Liver (tissue), 3 donors: ENCODE measurements at regions not wholly inside any gene's neighbourhood (a gene's known extent, or its start where the extent isn't known, plus 50 kb on each side); places are given as distances from the start of the nearest gene placed in this dataset.

Experiments
- CTCF ChIP-seq: fragments of 150-350 bp; IDR thresholded peaks from 2 replicates; pipeline ENCODE4 v1.5.1; 2017; ENCODE audit warnings: improper control_type of control experiment, low read depth, low read length; ENCODE audit not compliant: missing input control
- HNF4G ChIP-seq: IDR thresholded peaks from 2 replicates; pipeline ENCODE4 v1.6.1; 2016; ENCODE audit warnings: antibody characterized with exemption
- RAD21 ChIP-seq, 2 donors: IDR thresholded peaks; 2 replicates each; pipeline ENCODE4 v1.6.1; 2016; ENCODE audit warnings: antibody characterized with exemption in 2 of 2, mild to moderate bottlenecking in 2 of 2
- TAF1 ChIP-seq: conservative IDR thresholded peaks from 2 replicates; pipeline ENCODE4 v1.6.1; 2016; ENCODE audit warnings: antibody characterized with exemption, mild to moderate bottlenecking
- TF ChIP-seq, protein P1 (sequence below): IDR thresholded peaks from 2 replicates; pipeline ENCODE4 v1.6.1; 2016; ENCODE audit warnings: antibody characterized with exemption
- donor health status: healthy.
- donor health status: healthy.

DNA sequence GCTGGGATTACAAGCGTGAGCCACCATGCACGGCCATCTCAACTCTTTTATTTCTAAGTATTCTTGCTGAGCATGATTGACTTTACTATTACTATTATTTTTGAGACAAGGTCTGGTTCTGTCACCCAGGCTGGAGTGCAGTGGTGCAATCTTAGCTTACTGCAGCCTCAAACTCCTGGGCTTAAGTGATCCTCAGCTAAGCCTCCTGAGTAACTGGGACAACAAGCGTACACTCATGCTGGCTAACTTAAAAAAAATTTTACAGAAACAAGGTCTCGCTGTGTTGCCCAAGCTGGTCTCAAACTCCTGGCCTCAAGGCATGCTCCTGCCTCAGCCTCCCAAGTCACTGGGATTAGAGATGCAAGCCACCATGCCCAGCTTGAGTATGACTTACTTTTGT is 443.7 kb downstream of the ARHGEF28 start:
- TF ChIP-seq TAF1 (no peak), CTCF (no peak), HNF4G (no peak), RAD21 (IDR thresholded peaks at IDR 0.05) (no peak)
- TF ChIP-seq, protein P1, sequence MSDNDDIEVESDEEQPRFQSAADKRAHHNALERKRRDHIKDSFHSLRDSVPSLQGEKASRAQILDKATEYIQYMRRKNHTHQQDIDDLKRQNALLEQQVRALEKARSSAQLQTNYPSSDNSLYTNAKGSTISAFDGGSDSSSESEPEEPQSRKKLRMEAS: no peak
